K562 (cell line): ENCODE measurements at regions not wholly inside any gene's neighbourhood (a gene's known extent, or its start where the extent isn't known, plus 50 kb on each side); places are given as distances from the start of the nearest gene placed in this dataset.

Source experiments
- ATAC-seq: fragments of 200-7000 bp; cut with Tn5 transposase; 3 replicates; pipeline ENCODE4 v1.9.1; 2020; ENCODE audit warnings: moderate library complexity
- BruUV-seq: library from RNA; stranded (reverse); fragments of 400-500 nt; replicated peaks from 2 replicates; lab custom pipeline; 2021; lab: Mats Ljungman, UMichigan
- CTCF ChIA-PET: fragments of 300-600 bp; formaldehyde crosslinking; extraction: SDS; loops from one replicate; lab custom pipeline; 2021; ENCODE audit warnings: low intra/inter-chr PET ratio; lab: Yijun Ruan, JAX
- POLR2A ChIA-PET: fragments of 300-600, 350-650 bp; sonication (Branson Sonifier 250); formaldehyde crosslinking; extraction: SDS; loops from one replicate; lab custom pipeline; 2021; ENCODE audit warnings: antibody characterized with exemption, inconsistent platforms; lab: Yijun Ruan, JAX
- DNase-seq, 4 experiments: peaks; one replicate each; pipeline versions ENCODE4 v3.0.0 to v3.0.0-alpha.2; 2011 to 2018; ENCODE audit warnings: low spot score in 3 of 4, mixed read lengths in 3 of 4; ENCODE audit errors: extremely low read depth in 1 of 4
- FAIRE-seq: peaks from 2 replicates; lab custom pipeline; 2011; peaks lifted over from hg19 to GRCh38; lab: Jason Lieb, UNC
- H2AFZ ChIP-seq: 2 replicates; pipeline ENCODE4 v1.6.0; 2011; ENCODE audit warnings: low read depth, low read length, control low read depth, inconsistent platforms
- H3K27ac ChIP-seq: fragments of 200-600 bp; 3 replicates; pipeline ENCODE4 v1.8.0; 2011; ENCODE audit warnings: low read depth, mild to moderate bottlenecking, control low read depth, inconsistent platforms, low read length, moderate library complexity, mixed read lengths; ENCODE audit errors: extremely low read depth
- H3K27me3 ChIP-seq, 2 experiments: fragments of 300-600 bp in 1 of 2; 2 replicates in 1 of 2; 3 replicates in 1 of 2; pipeline versions ENCODE4 v1.6.0 to v1.8.0; 2011; ENCODE audit warnings: inconsistent platforms in 2 of 2, low read length in 2 of 2, mild to moderate bottlenecking in 1 of 2, mixed read lengths in 1 of 2, moderate library complexity in 1 of 2; ENCODE audit not compliant: control insufficient read depth in 2 of 2, insufficient read depth in 2 of 2
- H3K36me3 ChIP-seq: fragments of 300-600 bp; 3 replicates; pipeline ENCODE4 v1.8.0; 2011; ENCODE audit warnings: mild to moderate bottlenecking, low read length, inconsistent platforms; ENCODE audit not compliant: control insufficient read depth, insufficient read depth
- H3K4me1 ChIP-seq, 2 experiments: fragments of 200-600 bp in 1 of 2; replicated peaks in 1 of 2; 2 replicates in 1 of 2; 3 replicates in 1 of 2; pipeline versions ENCODE4 v1.5.1 to v1.8.0; 2011; ENCODE audit warnings: inconsistent platforms in 2 of 2, low read length in 2 of 2, mild to moderate bottlenecking in 1 of 2, mixed read lengths in 1 of 2, moderate library complexity in 1 of 2; ENCODE audit not compliant: control insufficient read depth in 2 of 2, insufficient read depth in 2 of 2
- H3K4me2 ChIP-seq: 2 replicates; pipeline ENCODE4 v1.6.1; 2011; ENCODE audit warnings: low read length, control low read depth, inconsistent platforms, mixed read lengths; ENCODE audit not compliant: insufficient read depth
- H3K4me3 ChIP-seq: fragments of 200-600 bp; sonication (generic), shearing (Covaris generic); 2 replicates; pipeline ENCODE4 v1.5.1; 2016; ENCODE audit warnings: control low read depth, inconsistent platforms
- H3K79me2 ChIP-seq: fragments of 200-600 bp; 3 replicates; pipeline ENCODE4 v1.8.0; 2011; ENCODE audit warnings: low read length, inconsistent platforms; ENCODE audit not compliant: control insufficient read depth, insufficient read depth
- H3K9ac ChIP-seq, 2 experiments: 2 replicates each; pipeline versions ENCODE4 v1.6.0 to v1.6.1; 2011; ENCODE audit warnings: low read depth in 2 of 2, low read length in 2 of 2, control low read depth in 1 of 2, inconsistent platforms in 1 of 2, mild to moderate bottlenecking in 1 of 2, mixed read lengths in 1 of 2; ENCODE audit not compliant: insufficient read depth in 1 of 2
- H3K9me1 ChIP-seq: one replicate; pipeline ENCODE4 v1.6.0; 2011; ENCODE audit warnings: inconsistent platforms, mild to moderate bottlenecking, low read length, moderate library complexity; ENCODE audit not compliant: control insufficient read depth, insufficient read depth
- H3K9me3 ChIP-seq: replicated peaks from 2 replicates; pipeline ENCODE4 v1.5.1; 2011; ENCODE audit warnings: low read depth, low read length, inconsistent platforms; ENCODE audit not compliant: control insufficient read depth, insufficient read depth
- H4K20me1 ChIP-seq: replicated peaks from 2 replicates; pipeline ENCODE4 v1.6.1; 2011; ENCODE audit warnings: low read length, inconsistent platforms, mixed read lengths; ENCODE audit not compliant: control insufficient read depth, insufficient read depth
- COPS2 ChIP-seq: fragments of 450-650 bp; conservative IDR thresholded peaks from 2 replicates; pipeline ENCODE4 v1.6.1; 2016; ENCODE audit warnings: mild to moderate bottlenecking, moderate library complexity
- ELF2 ChIP-seq: fragments of 250-450 bp; sonication (Bioruptor Pico); IDR thresholded peaks from 2 replicates; pipeline ENCODE4 v1.5.0; 2021; ENCODE audit warnings: mild to moderate bottlenecking
- HDAC2 ChIP-seq: fragments of 450-650 bp; IDR thresholded peaks from 2 replicates; pipeline ENCODE4 v1.6.1; 2016; ENCODE audit warnings: mild to moderate bottlenecking
- HOXB6 ChIP-seq: fragments of 250-450 bp; sonication (Bioruptor Pico); IDR thresholded peaks from 2 replicates; pipeline ENCODE4 v1.5.1; 2022; ENCODE audit warnings: mild to moderate bottlenecking, borderline replicate concordance
- KLF16 ChIP-seq: IDR thresholded peaks from 2 replicates; pipeline ENCODE4 v1.6.1; 2016; ENCODE audit warnings: antibody characterized with exemption
- MXI1 ChIP-seq: IDR thresholded peaks from 2 replicates; pipeline ENCODE4 v1.6.1; 2011; ENCODE audit warnings: low read depth, mild to moderate bottlenecking, improper control_type of control experiment, low read length
- POLR2G ChIP-seq: fragments of 200-400 bp; formaldehyde crosslinking; IDR thresholded peaks from 2 replicates; pipeline ENCODE4 v1.6.1; 2017; ENCODE audit warnings: low read depth, mild to moderate bottlenecking, antibody characterized with exemption, low read length, moderate library complexity
- PURB ChIP-seq: sonication (generic); formaldehyde crosslinking; IDR thresholded peaks from 2 replicates; pipeline ENCODE4 v1.9.0; 2021; ENCODE audit warnings: low read depth, mild to moderate bottlenecking, missing genetic modification reagents
- SMAD4 ChIP-seq: fragments of 250-450 bp; sonication (Bioruptor Pico); conservative IDR thresholded peaks from 2 replicates; pipeline ENCODE4 v1.8.0; 2021; ENCODE audit warnings: inconsistent platforms, mild to moderate bottlenecking, moderate library complexity
- SNIP1 ChIP-seq: fragments of 450-650 bp; IDR thresholded peaks from 2 replicates; pipeline ENCODE4 v1.7.1; 2017; ENCODE audit warnings: low read depth, mild to moderate bottlenecking
- U2AF2 ChIP-seq: fragments of 200-400 bp; formaldehyde crosslinking; optimal IDR thresholded peaks from 2 replicates; pipeline ENCODE3; 2017; ENCODE audit warnings: low read depth, mild to moderate bottlenecking, low read length
- ZNF561 ChIP-seq: fragments of 450-650 bp; formaldehyde crosslinking; conservative IDR thresholded peaks from 2 replicates; pipeline ENCODE4 v1.4.0; 2020; ENCODE audit warnings: mild to moderate bottlenecking, moderate library complexity
- ZNF589 ChIP-seq: fragments of 200-800 bp; sonication (Bioruptor generic); IDR thresholded peaks from 2 replicates; pipeline ENCODE4 v1.6.1; 2016; ENCODE audit warnings: low read depth, missing genetic modification characterization, missing compliant biosample characterization
- WGBS: fragments of 100-300 bp; shearing (Covaris generic); methylation state at CpG from one replicate; pipeline ENCODE4 v1.1.6; 2016; ENCODE audit warnings: low coverage, mixed read lengths; ENCODE audit not compliant: insufficient coverage; ENCODE audit errors: missing lambda C conversion rate; 5-methylcytosine and 5-hydroxymethylcytosine counted together
- in situ Hi-C: fragments of 300-500 bp; cut with MboI; formaldehyde crosslinking; loops from 4 replicates; pipeline ENCODE4 v1.15.0; 2018; ENCODE audit warnings: inconsistent platforms, mixed read lengths
- intact Hi-C: fragments of 100-400 bp; cut with micrococcal nuclease; formaldehyde crosslinking; loops from 2 replicates; pipeline ENCODE4 v1.14.2; 2022
- TF ChIP-seq, protein P1 (sequence below): fragments of 450-650 bp; formaldehyde crosslinking; IDR thresholded peaks from 2 replicates; pipeline ENCODE4 v1.4.0; 2022; ENCODE audit warnings: missing genetic modification characterization
- TF ChIP-seq, protein P2 (sequence below): fragments of 250-450 bp; sonication (Bioruptor Pico); IDR thresholded peaks from 2 replicates; pipeline ENCODE4 v1.5.0; 2021; ENCODE audit warnings: mild to moderate bottlenecking, borderline replicate concordance
- TF ChIP-seq, protein P3 (sequence below): fragments of 250-450 bp; sonication (Bioruptor Pico); IDR thresholded peaks from 2 replicates; pipeline ENCODE4 v1.8.0; 2022; ENCODE audit warnings: inconsistent platforms

DNA sequence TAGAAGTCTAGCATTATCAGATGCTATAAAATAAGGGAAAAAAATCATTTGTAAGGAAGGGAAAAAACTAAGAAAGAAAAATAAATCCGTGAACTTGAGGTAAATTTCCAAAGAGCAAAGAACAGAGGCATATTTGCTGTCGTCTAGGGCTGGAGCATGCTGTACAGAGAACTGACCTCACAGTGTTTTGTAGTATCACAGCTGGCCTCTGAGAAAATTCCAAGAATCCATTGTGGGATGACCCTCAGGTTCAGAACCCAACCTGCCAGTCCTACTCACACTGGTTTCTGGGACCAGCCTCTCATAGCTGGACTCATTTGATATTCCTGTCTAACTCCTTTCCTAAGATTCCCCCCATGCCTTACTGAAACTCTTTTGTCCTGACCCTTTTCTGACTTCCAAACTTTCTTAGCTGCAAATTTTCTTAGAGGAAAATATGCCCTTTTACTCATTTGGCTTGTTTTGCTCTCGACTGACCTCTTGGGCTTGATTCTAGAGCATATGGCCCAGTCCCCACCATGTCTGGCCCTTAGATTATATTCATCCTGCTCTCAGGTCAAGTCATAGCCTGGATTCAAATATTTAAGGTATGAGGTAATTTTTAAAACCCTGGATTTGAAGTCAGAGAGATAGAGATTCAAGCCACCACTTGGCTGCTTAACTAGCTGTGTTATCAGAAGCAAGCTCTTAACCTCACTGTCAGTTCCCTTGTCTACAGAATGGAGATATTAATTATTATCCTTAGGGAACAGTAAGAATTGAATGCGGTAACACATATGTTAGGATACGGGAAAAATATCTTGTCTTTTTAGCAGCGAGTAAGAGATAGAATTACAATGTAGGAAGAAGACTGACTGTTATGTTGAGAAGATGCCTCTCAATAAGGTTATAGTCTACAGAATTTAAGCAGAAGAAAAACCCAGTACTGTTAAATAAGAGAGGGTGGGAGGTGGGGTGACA lies 89.7 kb upstream of the KCNA4 start:
- intact Hi-C loops (no loop called here), in situ Hi-C loops (no loop called here)
- no peaks in the 10 kb centered on the region for H3K9me3 ChIP-seq
- no peaks in the 10 kb centered on the region for H3K36me3 ChIP-seq
- BruUV-seq: no TSS peak
- 3% methylated on average over 6 of the region's 6 CpGs for WGBS
- ATAC-seq (no peak), FAIRE-seq (no peak), DNase-seq (no peak)
- H3K9ac ChIP-seq: no peak overlapping the region
- H3K9me1 ChIP-seq: no peaks in the 10 kb centered on the region
- no peaks in the 10 kb centered on the region for H3K4me1 ChIP-seq
- CTCF ChIA-PET: no interaction called here
- no peaks in the 10 kb centered on the region for H3K79me2 ChIP-seq
- POLR2A ChIA-PET: no interaction called here
- no peaks in the 10 kb centered on the region for H4K20me1 ChIP-seq
- H3K27me3 ChIP-seq: no peaks in the 10 kb centered on the region
- H3K4me2 ChIP-seq: no peak overlapping the region
- H2AFZ ChIP-seq: no peak overlapping the region
- no peak overlapping the region for H3K27ac ChIP-seq
- no peak overlapping the region for H3K4me3 ChIP-seq
- TF ChIP-seq HOXB6 (CRISPR knock-in tag): no peak
- no peak for TF ChIP-seq MXI1
- no peak for TF ChIP-seq HDAC2
- no peak for TF ChIP-seq POLR2G
- TF ChIP-seq SMAD4: no peak
- TF ChIP-seq KLF16: no peak
- no peak for TF ChIP-seq COPS2
- no peak for TF ChIP-seq U2AF2
- TF ChIP-seq ZNF589 (CRISPR knock-in tag): no peak
- TF ChIP-seq, protein P1, sequence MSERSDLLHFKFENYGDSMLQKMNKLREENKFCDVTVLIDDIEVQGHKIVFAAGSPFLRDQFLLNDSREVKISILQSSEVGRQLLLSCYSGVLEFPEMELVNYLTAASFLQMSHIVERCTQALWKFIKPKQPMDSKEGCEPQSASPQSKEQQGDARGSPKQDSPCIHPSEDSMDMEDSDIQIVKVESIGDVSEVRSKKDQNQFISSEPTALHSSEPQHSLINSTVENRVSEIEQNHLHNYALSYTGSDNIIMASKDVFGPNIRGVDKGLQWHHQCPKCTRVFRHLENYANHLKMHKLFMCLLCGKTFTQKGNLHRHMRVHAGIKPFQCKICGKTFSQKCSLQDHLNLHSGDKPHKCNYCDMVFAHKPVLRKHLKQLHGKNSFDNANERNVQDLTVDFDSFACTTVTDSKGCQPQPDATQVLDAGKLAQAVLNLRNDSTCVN (CRISPR knock-in tag): no peak
- TF ChIP-seq ELF2: no peak
- TF ChIP-seq, protein P2, sequence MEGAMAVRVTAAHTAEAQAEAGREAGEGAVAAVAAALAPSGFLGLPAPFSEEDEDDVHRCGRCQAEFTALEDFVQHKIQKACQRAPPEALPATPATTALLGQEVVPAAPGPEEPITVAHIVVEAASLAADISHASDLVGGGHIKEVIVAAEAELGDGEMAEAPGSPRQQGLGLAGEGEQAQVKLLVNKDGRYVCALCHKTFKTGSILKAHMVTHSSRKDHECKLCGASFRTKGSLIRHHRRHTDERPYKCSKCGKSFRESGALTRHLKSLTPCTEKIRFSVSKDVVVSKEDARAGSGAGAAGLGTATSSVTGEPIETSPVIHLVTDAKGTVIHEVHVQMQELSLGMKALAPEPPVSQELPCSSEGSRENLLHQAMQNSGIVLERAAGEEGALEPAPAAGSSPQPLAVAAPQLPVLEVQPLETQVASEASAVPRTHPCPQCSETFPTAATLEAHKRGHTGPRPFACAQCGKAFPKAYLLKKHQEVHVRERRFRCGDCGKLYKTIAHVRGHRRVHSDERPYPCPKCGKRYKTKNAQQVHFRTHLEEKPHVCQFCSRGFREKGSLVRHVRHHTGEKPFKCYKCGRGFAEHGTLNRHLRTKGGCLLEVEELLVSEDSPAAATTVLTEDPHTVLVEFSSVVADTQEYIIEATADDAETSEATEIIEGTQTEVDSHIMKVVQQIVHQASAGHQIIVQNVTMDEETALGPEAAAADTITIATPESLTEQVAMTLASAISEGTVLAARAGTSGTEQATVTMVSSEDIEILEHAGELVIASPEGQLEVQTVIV (CRISPR knock-in tag): no peak
- TF ChIP-seq, protein P3, sequence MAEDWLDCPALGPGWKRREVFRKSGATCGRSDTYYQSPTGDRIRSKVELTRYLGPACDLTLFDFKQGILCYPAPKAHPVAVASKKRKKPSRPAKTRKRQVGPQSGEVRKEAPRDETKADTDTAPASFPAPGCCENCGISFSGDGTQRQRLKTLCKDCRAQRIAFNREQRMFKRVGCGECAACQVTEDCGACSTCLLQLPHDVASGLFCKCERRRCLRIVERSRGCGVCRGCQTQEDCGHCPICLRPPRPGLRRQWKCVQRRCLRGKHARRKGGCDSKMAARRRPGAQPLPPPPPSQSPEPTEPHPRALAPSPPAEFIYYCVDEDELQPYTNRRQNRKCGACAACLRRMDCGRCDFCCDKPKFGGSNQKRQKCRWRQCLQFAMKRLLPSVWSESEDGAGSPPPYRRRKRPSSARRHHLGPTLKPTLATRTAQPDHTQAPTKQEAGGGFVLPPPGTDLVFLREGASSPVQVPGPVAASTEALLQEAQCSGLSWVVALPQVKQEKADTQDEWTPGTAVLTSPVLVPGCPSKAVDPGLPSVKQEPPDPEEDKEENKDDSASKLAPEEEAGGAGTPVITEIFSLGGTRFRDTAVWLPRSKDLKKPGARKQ: no peak
- TF ChIP-seq PURB (CRISPR knock-in tag): no peak
- no peak for TF ChIP-seq SNIP1
- no peak for TF ChIP-seq ZNF561 (CRISPR knock-in tag)
